IMR-90 (cell line): ENCODE measurements at regions not wholly inside any gene's neighbourhood (a gene's known extent, or its start where the extent isn't known, plus 50 kb on each side); places are given as distances from the start of the nearest gene placed in this dataset.
A peak's percentile ranks its signal among the peaks of the same experiment; 100 is the strongest.

Experiments used
- ATAC-seq: fragments of 200-7000 bp; cut with Tn5 transposase; 2 replicates; pipeline ENCODE4 v1.9.1; 2020; ENCODE audit warnings: low read depth, mild to moderate bottlenecking, moderate library complexity
- BruUV-seq: library from RNA; stranded (reverse); fragments of 400-500 nt; replicated peaks from 2 replicates; lab custom pipeline; 2021; lab: Mats Ljungman, UMichigan
- CTCF ChIA-PET: fragments of 300-600 bp; formaldehyde crosslinking; extraction: SDS; loops from one replicate; lab custom pipeline; 2021; ENCODE audit warnings: antibody characterized with exemption; lab: Yijun Ruan, JAX
- POLR2A ChIA-PET: fragments of 300-600 bp; sonication (Branson Sonifier 250); formaldehyde crosslinking; loops from one replicate; lab custom pipeline; 2022; ENCODE audit warnings: antibody characterized with exemption; ENCODE audit not compliant: unreplicated experiment; lab: Charles Lee
- DNase-seq: peaks from one replicate; pipeline ENCODE4 v3.0.0; 2013
- H2AFZ ChIP-seq: replicated peaks from 2 replicates; pipeline ENCODE3; 2013; ENCODE audit warnings: low read length, mild to moderate bottlenecking; ENCODE audit not compliant: poor library complexity
- H2AK5ac ChIP-seq: 2 replicates; pipeline ENCODE4 v1.6.1; 2013; ENCODE audit warnings: low read depth, low read length, inconsistent platforms
- H2AK9ac ChIP-seq: replicated peaks from 2 replicates; pipeline ENCODE3; 2013; ENCODE audit warnings: mild to moderate bottlenecking, low read depth, low read length, moderate library complexity; ENCODE audit not compliant: poor library complexity
- H2BK120ac ChIP-seq: 2 replicates; pipeline ENCODE4 v1.6.1; 2013; ENCODE audit warnings: low read depth, low read length, inconsistent platforms
- H2BK15ac ChIP-seq: 3 replicates; pipeline ENCODE4 v1.6.1; 2013; ENCODE audit warnings: low read depth, low read length, inconsistent platforms
- H2BK20ac ChIP-seq: 2 replicates; pipeline ENCODE4 v1.6.1; 2013; ENCODE audit warnings: low read depth, mild to moderate bottlenecking, inconsistent platforms, low read length, moderate library complexity
- H2BK5ac ChIP-seq: 2 replicates; pipeline ENCODE4 v1.6.1; 2013; ENCODE audit warnings: mild to moderate bottlenecking, low read depth, low read length, inconsistent platforms; ENCODE audit not compliant: poor library complexity, severe bottlenecking
- H3K14ac ChIP-seq: replicated peaks from 2 replicates; pipeline ENCODE4 v1.6.1; 2013; ENCODE audit warnings: low read depth, low read length, inconsistent platforms
- H3K18ac ChIP-seq: 2 replicates; pipeline ENCODE4 v1.6.1; 2013; ENCODE audit warnings: low read depth, low read length, control low read depth
- H3K23ac ChIP-seq: 2 replicates; pipeline ENCODE4 v1.6.1; 2013; ENCODE audit warnings: low read depth, low read length, inconsistent platforms
- H3K27ac ChIP-seq: 2 replicates; pipeline ENCODE4 v1.5.1; 2013; ENCODE audit warnings: mild to moderate bottlenecking, control low read depth, low read length; ENCODE audit not compliant: insufficient read depth
- H3K27me3 ChIP-seq: 2 replicates; pipeline ENCODE4 v1.6.1; 2013; ENCODE audit warnings: low read length; ENCODE audit not compliant: control insufficient read depth, insufficient read depth
- H3K36me3 ChIP-seq: 2 replicates; pipeline ENCODE4 v1.6.1; 2013; ENCODE audit warnings: low read length, mixed read lengths; ENCODE audit not compliant: control insufficient read depth, insufficient read depth
- H3K4ac ChIP-seq: 2 replicates; pipeline ENCODE4 v1.6.1; 2013; ENCODE audit warnings: low read depth, low read length, inconsistent platforms
- H3K4me1 ChIP-seq: 2 replicates; pipeline ENCODE4 v1.6.1; 2013; ENCODE audit warnings: low read length, mixed read lengths; ENCODE audit not compliant: control insufficient read depth, insufficient read depth
- H3K4me2 ChIP-seq: 2 replicates; pipeline ENCODE4 v1.6.1; 2013; ENCODE audit warnings: low read depth, mild to moderate bottlenecking, control low read depth, low read length, moderate library complexity
- H3K4me3 ChIP-seq: 2 replicates; pipeline ENCODE4 v1.5.1; 2013; ENCODE audit warnings: low read depth, mild to moderate bottlenecking, control low read depth, low read length, moderate library complexity; ENCODE audit not compliant: insufficient read depth
- H3K56ac ChIP-seq: 2 replicates; pipeline ENCODE4 v1.6.1; 2013; ENCODE audit warnings: low read length, inconsistent platforms; ENCODE audit not compliant: insufficient read depth; ENCODE audit errors: extremely low read depth
- H3K79me1 ChIP-seq, 2 experiments: 2 replicates each; pipeline ENCODE4 v1.6.1; 2013; ENCODE audit warnings: low read length in 2 of 2, inconsistent platforms in 1 of 2, low read depth in 1 of 2
- H3K9ac ChIP-seq: 2 replicates; pipeline ENCODE4 v1.6.1; 2013; ENCODE audit warnings: low read depth, low read length, control low read depth
- H3K9me1 ChIP-seq: 2 replicates; pipeline ENCODE4 v1.6.1; 2013; ENCODE audit warnings: low read length, inconsistent platforms; ENCODE audit not compliant: insufficient read depth
- H3K9me3 ChIP-seq: 2 replicates; pipeline ENCODE4 v1.6.1; 2013; ENCODE audit warnings: low read length; ENCODE audit not compliant: control insufficient read depth, insufficient read depth
- H4K20me1 ChIP-seq: 2 replicates; pipeline ENCODE4 v1.6.1; 2013; ENCODE audit warnings: low read length, inconsistent platforms; ENCODE audit not compliant: insufficient read depth
- H4K5ac ChIP-seq: 2 replicates; pipeline ENCODE4 v1.6.1; 2013; ENCODE audit warnings: mild to moderate bottlenecking, low read depth, low read length, control low read depth
- H4K8ac ChIP-seq, 2 experiments: 2 replicates each; pipeline ENCODE4 v1.6.1; 2013; ENCODE audit warnings: low read depth in 2 of 2, low read length in 2 of 2, control low read depth in 1 of 2, inconsistent platforms in 1 of 2
- H4K91ac ChIP-seq: 2 replicates; pipeline ENCODE4 v1.6.1; 2013; ENCODE audit warnings: low read depth, low read length, inconsistent platforms; ENCODE audit not compliant: insufficient read depth
- CHD1 ChIP-seq: IDR thresholded peaks from 2 replicates; pipeline ENCODE4 v1.6.1; 2012; ENCODE audit warnings: low read depth, low read length, improper control_type of control experiment
- CTCF ChIP-seq: conservative IDR thresholded peaks from 2 replicates; pipeline ENCODE4 v1.5.1; 2012; ENCODE audit warnings: mild to moderate bottlenecking, low read depth, low read length, improper control_type of control experiment
- MAZ ChIP-seq: IDR thresholded peaks from 2 replicates; pipeline ENCODE4 v1.6.1; 2012; ENCODE audit warnings: low read depth, mild to moderate bottlenecking, low read length, improper control_type of control experiment, moderate library complexity, borderline replicate concordance
- POLR2A ChIP-seq: IDR thresholded peaks from 2 replicates; pipeline ENCODE4 v1.6.1; 2012; ENCODE audit warnings: mild to moderate bottlenecking, low read depth, low read length
- WGBS, 2 experiments: methylation state at CpG; one replicate each; pipeline versions ENCODE4 v1.1.5 to v1.1.7; 2013; ENCODE audit warnings: missing lambda C conversion rate in 2 of 2; ENCODE audit not compliant: insufficient read length in 1 of 2; ENCODE audit errors: extremely low coverage in 2 of 2; 5-methylcytosine and 5-hydroxymethylcytosine counted together
- dilution Hi-C: fragments of 300-500 bp; cut with HindIII; formaldehyde crosslinking; loops from one replicate; pipeline ENCODE4 v1.14.3; 2018; ENCODE audit warnings: low sequenced_read_pairs; ENCODE audit not compliant: unreplicated experiment
- in situ Hi-C: fragments of 300-500 bp; cut with MboI; formaldehyde crosslinking; loops from 3 replicates; pipeline ENCODE4 v1.14.3; 2019; ENCODE audit warnings: low sequenced_read_pairs, inconsistent platforms, mixed read lengths
- intact Hi-C: fragments of 100-400 bp; cut with micrococcal nuclease; formaldehyde crosslinking; loops from 2 replicates; pipeline ENCODE4 v1.10.0; 2022

- in situ Hi-C loops, result no loop called here
- H2AFZ ChIP-seq, result no peak overlapping the region
- H4K20me1 ChIP-seq, result no peaks in the 10 kb centered on the region
- WGBS, 2 experiments, result no CpG with 5 or more reads among the region's 2 CpGs
- no peaks in the 10 kb centered on the region for H3K4me1 ChIP-seq
- H3K9me3 ChIP-seq, result no peaks in the 10 kb centered on the region
- H4K8ac ChIP-seq, result no peak overlapping the region
- H2BK20ac ChIP-seq, result no peak overlapping the region
- CTCF ChIA-PET, result no interaction called here
- H3K4me3 ChIP-seq, result no peak overlapping the region
- H4K91ac ChIP-seq, result no peak overlapping the region
- no peaks in the 10 kb centered on the region for H3K27me3 ChIP-seq
- no peak overlapping the region for H3K14ac ChIP-seq
- ATAC-seq (no peak), DNase-seq (peak; percentile 1)
- no peaks in the 10 kb centered on the region for H3K9me1 ChIP-seq
- H2BK5ac ChIP-seq, result no peak overlapping the region
- BruUV-seq, result no TSS peak
- H4K5ac ChIP-seq, result no peak overlapping the region
- TF ChIP-seq CTCF, result no peak
- no peak for TF ChIP-seq CHD1
- TF ChIP-seq POLR2A, result no peak
- no peak for TF ChIP-seq MAZ
- H3K4me2 ChIP-seq, result no peak overlapping the region
- no peak overlapping the region for H2BK15ac ChIP-seq
- no peak overlapping the region for H2AK9ac ChIP-seq
- H3K23ac ChIP-seq, result no peak overlapping the region
- intact Hi-C loops, result no loop called here
- dilution Hi-C loops, result no loop called here
- H3K4ac ChIP-seq, result no peak overlapping the region
- no peak overlapping the region for H3K9ac ChIP-seq
- no peak overlapping the region for H3K27ac ChIP-seq
- no peaks in the 10 kb centered on the region for H3K79me1 ChIP-seq
- POLR2A ChIA-PET, result no interaction called here
- H2BK120ac ChIP-seq, result no peak overlapping the region
- H3K18ac ChIP-seq, result no peak overlapping the region
- H2AK5ac ChIP-seq, result no peak overlapping the region
- no peaks in the 10 kb centered on the region for H3K36me3 ChIP-seq
- no peak overlapping the region for H3K56ac ChIP-seq
These were observed 75.9 kb downstream of the RAD51AP2 start for GRCh38 chr2:17442334-17442733.
